HG03045 (cell line): ENCODE measurements at regions not wholly inside any gene's neighbourhood (a gene's known extent, or its start where the extent isn't known, plus 50 kb on each side); places are given as distances from the start of the nearest gene placed in this dataset.
"Not testable (repeated sequence)": the region's sequence is repeated elsewhere in the genome, so short reads cannot be mapped to it uniquely, and the experiment has no call there.

Source experiments
- ATAC-seq: cut with Tn5 transposase; IDR thresholded peaks from one replicate; pipeline ENCODE4 v1.9.1; 2021; ENCODE audit warnings: mild to moderate bottlenecking, moderate library complexity; ENCODE audit not compliant: unreplicated experiment

DNA sequence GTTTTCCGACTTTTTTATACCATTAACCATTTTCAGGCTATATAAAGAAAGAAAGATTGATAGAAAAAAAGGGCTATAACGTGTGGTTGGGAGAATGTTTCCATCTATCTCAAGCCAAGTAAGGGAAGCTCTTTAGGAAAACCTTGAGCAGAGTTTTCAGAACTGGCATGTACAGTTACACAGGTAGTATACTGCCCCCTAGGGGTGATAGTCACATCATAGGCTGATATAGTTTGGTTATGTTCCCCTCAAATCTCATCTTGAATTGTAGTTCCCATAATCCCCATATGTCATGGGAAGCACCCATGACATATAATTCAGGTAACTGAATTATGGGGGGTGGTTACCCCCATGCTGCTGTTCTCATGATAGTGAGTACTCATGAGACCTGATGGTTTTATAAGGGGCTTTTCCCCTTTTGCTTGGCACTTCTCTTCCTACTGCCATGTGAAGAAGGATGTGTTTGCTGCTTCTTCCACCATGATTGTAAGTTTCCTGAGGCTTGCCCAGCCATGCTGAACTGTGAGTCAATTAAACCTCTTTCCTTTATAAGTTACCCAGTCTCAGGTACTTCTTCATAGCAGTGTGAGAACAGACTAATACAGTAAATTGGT, 186.8 kb downstream of the TMA16 start:
- ATAC-seq: peak; percentile 79

- no peak for ATAC-seq
Observed at GRCh38 chr4:163688856-163689255, 194.4 kb downstream of the TMA16 start.

DNA sequence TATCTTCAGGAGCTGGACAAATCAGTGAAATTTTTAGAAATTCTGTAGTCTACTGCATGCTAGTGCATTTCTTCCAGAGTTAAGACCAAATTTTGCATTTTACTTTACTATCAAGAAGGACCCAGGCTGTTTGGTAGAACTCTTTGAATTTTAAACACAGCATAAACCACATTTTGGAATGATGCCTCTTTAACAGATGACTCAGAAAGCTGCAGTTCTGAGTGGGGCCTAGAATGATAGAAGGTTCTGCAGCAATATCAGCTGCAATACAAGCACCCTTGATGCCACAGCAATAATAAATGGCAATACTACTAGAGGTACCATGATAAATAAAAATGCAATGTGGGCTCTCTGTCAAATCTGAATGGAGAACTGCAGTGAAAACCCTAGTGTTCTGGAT, 198.7 kb downstream of the TMA16 start:
- no peak for ATAC-seq

DNA sequence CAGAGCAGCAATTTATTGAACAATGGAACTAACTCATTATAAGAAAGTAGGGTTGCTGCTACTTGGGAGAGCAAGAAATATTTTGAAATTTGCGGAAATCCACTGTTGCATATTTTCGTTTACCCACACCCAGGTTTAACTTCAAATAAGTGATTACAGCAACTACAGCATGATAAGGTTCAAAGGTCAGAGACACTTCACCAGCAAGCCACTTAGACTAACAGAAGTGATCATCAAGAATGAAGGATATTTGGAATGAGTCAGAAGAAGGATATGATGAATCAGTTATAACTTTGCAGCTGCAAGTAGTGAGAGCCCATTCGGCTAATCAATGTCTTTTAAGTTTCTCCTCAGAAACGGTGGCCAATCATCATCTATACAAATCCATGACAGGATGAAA, 199.3 kb downstream of the TMA16 start:
- ATAC-seq: no peak

DNA sequence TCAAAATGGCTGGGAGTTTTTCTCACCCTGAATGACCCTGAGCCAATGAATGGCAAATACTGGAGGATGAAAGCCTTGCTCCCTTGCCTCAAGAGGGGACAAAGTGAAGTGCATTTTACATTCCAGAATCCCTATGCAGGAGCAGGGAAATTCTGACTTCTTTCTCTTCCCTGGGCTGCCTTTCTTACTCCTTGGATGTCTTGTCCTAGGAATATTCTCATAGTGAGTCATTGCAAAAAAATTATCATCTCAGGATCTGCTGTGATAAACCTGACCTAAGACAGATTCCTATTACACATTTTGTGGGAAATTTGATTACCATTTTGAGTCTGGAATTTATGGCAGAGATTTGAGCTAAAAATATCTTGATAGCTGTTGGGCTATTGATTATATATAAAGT, 199.9 kb downstream of the TMA16 start:
- ATAC-seq: no peak

- no peak for ATAC-seq
Observed at GRCh38 chr4:163697121-163697520, 202.6 kb downstream of the TMA16 start.

DNA sequence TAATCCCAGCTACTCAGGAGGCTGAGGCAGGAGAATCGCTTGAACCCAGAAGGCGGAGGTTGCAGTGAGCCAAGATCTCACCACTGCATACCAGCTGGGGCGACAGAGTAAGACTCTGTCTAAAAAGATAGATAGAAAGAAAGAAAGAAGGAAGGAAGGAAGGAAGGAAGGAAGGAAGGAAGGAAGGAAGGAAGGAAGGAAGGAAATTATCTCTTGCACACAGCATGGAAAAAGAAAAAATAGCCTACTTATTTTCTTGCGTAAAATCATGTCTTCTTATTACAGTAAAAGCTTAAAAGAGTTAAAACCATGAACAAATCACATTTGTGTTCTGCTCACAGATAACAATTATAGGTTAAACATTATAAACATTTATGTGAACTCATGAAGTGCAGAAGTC, 205.9 kb downstream of the TMA16 start:
- ATAC-seq: not testable (repeated sequence)

DNA sequence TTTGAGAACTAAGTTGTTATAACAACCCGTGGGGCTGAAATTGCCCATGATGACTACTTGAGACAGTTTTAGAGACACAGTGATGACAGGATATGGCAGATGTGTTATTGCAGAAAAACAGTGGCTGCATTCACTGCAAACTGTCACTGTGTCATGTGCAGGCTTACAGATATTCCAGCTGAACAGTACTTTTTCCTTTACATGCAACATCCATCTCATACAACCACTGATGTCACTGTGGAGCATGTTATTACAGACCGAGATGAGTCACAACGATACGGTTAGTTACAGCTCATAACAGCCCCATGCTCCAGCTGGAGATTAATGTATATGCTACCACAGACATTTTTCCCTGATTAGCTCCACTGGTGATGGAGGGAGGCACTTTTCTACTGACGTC, 207.4 kb downstream of the TMA16 start:
- peak; percentile 95 for ATAC-seq

DNA sequence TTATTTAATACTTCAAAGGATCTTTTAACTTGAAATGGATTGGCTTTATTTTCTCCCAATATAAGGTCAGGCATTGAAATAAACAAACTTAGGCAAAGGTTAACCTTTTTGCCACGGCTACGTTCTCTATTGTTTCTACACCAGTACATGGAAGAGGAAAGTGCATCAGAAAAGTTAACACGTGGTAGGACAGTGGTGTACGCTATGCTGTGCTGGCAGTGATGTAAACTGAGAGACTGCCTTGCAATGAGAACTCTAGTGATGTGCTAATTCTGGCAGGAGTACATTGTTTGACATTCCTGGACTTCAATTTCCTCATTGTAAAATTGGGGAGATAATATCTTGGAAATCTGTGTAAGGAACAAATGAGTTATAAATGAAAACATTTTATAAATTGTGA, 208.2 kb downstream of the TMA16 start:
- no peak for ATAC-seq

- no peak for ATAC-seq
Observed at GRCh38 chr4:163703251-163703650, 208.8 kb downstream of the TMA16 start.

- ATAC-seq: no peak
Observed at GRCh38 chr4:163707873-163708272, 213.4 kb downstream of the TMA16 start.

DNA sequence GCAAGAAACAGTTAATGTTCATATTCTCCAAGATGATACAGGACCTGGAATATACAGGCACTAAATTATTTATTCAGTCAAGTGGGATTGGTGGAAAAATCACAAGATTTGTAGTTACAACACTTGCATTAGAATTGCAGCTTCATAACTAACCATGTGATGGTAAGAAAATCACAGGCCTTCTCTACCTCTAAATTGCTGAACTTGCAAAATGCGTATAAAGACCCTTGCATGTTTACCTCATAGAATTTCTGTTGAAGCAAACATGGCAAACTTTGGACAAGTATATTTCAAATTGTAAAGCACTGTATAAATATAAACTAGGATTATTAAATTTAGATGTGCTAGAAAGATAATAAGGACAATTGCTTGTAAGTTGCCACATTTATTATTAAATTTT, 215.1 kb downstream of the TMA16 start:
- no peak for ATAC-seq

- ATAC-seq: no peak
Observed at GRCh38 chr4:163710158-163710557, 215.7 kb downstream of the TMA16 start.

DNA sequence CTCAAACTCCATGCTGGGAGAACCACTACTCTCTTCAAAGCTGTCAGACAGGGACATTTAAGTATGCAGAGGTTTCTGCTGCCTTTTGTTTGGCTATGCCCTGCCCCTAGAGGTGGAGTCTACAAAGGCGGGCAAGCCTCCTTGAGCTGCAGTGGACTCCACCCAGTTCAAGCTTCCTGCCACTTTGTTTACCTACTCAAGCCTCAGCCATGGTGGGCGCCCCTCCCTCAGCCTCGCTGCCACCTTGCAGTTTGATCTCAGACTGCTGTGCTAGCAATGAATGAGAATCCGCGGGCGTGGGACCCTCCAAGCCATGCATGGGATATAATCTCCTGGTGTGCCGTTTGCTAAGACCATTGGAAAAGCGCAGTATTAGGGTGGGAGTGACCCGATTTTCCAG, 230.0 kb downstream of the TMA16 start:
- ATAC-seq: not testable (repeated sequence)

- no peak for ATAC-seq
Observed at GRCh38 chr4:163726641-163727040, 232.2 kb downstream of the TMA16 start.

DNA sequence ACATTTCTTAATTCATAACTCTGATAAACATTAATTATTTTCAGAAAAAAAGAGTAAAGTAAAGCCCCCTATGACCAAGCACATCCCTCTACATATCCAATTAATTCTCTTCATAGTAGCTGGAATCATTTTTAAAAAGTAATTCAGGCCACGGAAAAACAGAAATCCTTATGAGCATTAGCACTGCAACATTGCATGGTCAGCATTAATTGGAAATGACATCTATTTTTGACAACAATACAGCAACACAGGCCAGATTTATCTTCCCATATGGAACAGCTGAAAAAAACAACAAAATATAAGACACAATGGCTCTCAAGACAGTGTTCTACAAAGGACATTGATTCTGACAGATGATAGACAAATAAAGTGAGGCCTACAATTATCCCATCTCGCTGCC, 236.6 kb downstream of the TMA16 start:
- ATAC-seq: no peak

GRCh38 chr4:163732473-163732872, 238.0 kb downstream of the TMA16 start:
- no peak for ATAC-seq

DNA sequence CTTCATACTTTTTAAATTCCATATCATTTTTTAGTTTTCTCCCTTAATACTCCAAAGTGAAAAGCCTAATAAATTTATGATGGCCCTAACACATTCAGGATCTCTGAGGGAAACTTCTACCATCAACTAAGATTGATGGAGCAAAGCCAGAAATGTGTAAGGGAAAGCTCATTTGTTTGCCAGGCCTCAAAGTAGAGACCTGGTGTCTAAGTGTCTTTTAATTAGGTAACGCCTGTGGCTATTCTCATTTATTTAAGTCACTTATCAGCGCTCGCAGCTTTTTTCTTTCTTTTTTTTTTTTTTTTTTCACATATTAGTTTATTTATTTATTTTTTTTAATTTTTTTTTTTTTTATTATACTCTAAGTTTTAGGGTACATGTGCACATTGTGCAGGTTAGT, 242.4 kb downstream of the TMA16 start:
- ATAC-seq: no peak

GRCh38 chr4:163737846-163738245, 243.4 kb downstream of the TMA16 start:
- not testable (repeated sequence) for ATAC-seq

- ATAC-seq: no peak
Observed at GRCh38 chr4:163738521-163738920, 244.0 kb downstream of the TMA16 start.

DNA sequence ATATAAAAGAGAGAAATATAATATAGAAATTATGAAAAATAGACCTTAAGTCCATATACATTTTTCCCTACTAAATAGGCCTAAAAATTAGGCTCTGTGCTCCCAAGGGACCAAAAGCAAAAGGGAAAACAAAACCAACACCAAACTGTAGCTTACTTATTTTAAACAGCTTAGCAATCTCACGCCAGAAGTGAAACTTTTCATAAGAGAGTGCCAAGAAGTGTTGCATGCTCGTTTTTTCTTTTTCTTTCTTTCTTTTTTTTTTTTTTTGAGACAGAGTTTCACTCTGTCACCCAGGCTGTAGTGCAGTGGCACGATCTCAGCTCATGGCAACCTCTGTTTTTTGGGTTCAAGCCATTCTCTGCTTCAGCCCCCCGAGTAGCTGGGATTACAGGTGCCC, 250.4 kb downstream of the TMA16 start:
- ATAC-seq: peak; percentile 92

DNA sequence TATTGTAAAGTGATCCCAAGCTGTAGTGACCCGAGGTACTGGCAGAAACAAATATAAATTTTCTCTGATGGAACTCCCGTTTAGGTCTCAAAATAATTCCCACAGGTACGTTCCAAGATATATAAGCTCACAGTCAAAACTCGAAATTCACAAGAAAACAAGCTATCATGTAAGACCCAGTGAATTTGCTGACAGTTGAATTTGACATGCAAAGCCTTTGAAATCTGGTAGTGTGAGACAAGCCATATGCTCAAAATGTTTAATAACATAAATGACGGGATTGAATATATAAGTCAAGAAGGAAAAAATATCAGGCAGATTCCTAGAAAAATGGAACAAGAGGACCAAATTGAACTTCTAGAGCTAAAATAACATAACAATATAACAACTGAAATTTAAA, 252.8 kb downstream of the TMA16 start:
- no peak for ATAC-seq

DNA sequence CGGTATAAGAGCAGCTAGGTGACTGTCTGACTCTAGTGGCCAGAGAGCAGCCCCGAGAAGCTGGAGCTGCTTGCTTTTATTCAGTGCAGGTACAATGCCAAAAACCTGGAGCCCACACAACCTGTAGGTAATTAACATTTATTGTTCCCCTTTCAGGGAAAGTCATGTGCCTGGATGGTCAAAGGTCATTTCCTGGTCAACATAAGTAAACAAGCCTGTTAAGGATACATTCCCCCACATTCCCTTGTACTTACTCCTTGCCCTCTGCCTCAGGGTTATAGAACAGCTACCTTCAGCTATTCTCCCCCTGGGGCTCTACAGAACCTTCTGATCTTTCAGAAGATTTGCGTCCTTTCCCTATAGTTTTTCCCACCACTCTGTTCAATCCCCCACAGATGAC, 253.4 kb downstream of the TMA16 start:
- no peak for ATAC-seq
